Panc1 (cell line): ENCODE measurements at regions not wholly inside any gene's neighbourhood (a gene's known extent, or its start where the extent isn't known, plus 50 kb on each side); places are given as distances from the start of the nearest gene placed in this dataset.

ENCODE experiments used
- CTCF ChIP-seq: fragments of 450-650 bp; IDR thresholded peaks from 2 replicates; pipeline ENCODE4 v1.5.1; 2017; ENCODE audit warnings: mild to moderate bottlenecking
- POLR2AphosphoS5 ChIP-seq: IDR thresholded peaks from 2 replicates; pipeline ENCODE4 v1.6.1; 2012; ENCODE audit warnings: mild to moderate bottlenecking, low read depth, low read length, moderate library complexity
- SIN3A ChIP-seq: IDR thresholded peaks from 2 replicates; pipeline ENCODE4 v1.6.1; 2012; ENCODE audit warnings: low read depth, mild to moderate bottlenecking, low read length, moderate library complexity, borderline replicate concordance; ENCODE audit not compliant: insufficient read depth
- TCF7L2 ChIP-seq: IDR thresholded peaks from 2 replicates; pipeline ENCODE4 v1.6.1; 2011; ENCODE audit warnings: mild to moderate bottlenecking, low read depth, low read length, inconsistent platforms

- TF ChIP-seq CTCF = no peak
- no peak for TF ChIP-seq POLR2AphosphoS5
- TF ChIP-seq SIN3A = no peak
- TF ChIP-seq TCF7L2 = no peak
Observed at GRCh38 chr14:48536318-48536717, 860.9 kb upstream of the MDGA2 start.
